GM12892 (cell line): ENCODE measurements at regions not wholly inside any gene's neighbourhood (a gene's known extent, or its start where the extent isn't known, plus 50 kb on each side); places are given as distances from the start of the nearest gene placed in this dataset.

Source experiments
- POLR2A ChIP-seq: IDR thresholded peaks from 2 replicates; pipeline ENCODE4 v1.6.1; 2011; ENCODE audit warnings: low read depth, low read length, control low read depth
- POLR2AphosphoS5 ChIP-seq: IDR thresholded peaks from 2 replicates; pipeline ENCODE4 v1.6.1; 2011; ENCODE audit warnings: low read depth, low read length, control low read depth
- TAF1 ChIP-seq: IDR thresholded peaks from 2 replicates; pipeline ENCODE4 v1.6.1; 2011; ENCODE audit warnings: low read depth, mild to moderate bottlenecking, control low read depth, low read length, borderline replicate concordance

GRCh38 chr2:567496-567864, 109.7 kb downstream of the TMEM18 start:
- TF ChIP-seq POLR2A, result no peak
- no peak for TF ChIP-seq TAF1
- no peak for TF ChIP-seq POLR2AphosphoS5
